NCI-H1930 (cell line): ENCODE measurements at regions not wholly inside any gene's neighbourhood (a gene's known extent, or its start where the extent isn't known, plus 50 kb on each side); places are given as distances from the start of the nearest gene placed in this dataset.
"Not testable (repeated sequence)": the region's sequence is repeated elsewhere in the genome, so short reads cannot be mapped to it uniquely, and the experiment has no call there.

Source experiments
- DNase-seq, 2 experiments: peaks; one replicate each; lab custom pipeline; 2025; lab: John Stamatoyannopoulos, UW

GRCh38 chr7:68833422-68833821, 764.9 kb upstream of the AUTS2 start:
- DNase-seq: no peak

GRCh38 chr7:68839014-68839413, 759.3 kb upstream of the AUTS2 start:
- no peak for DNase-seq

GRCh38 chr7:68840991-68841390, 757.3 kb upstream of the AUTS2 start:
- DNase-seq: no peak

- not testable (repeated sequence) for DNase-seq
Measured at GRCh38 chr7:68843985-68844384, 754.3 kb upstream of the AUTS2 start.

- no peak for DNase-seq
Measured at GRCh38 chr7:68846811-68847325, 751.4 kb upstream of the AUTS2 start.

GRCh38 chr7:68853254-68853653, 745.0 kb upstream of the AUTS2 start:
- no peak for DNase-seq

GRCh38 chr7:68857571-68857970, 740.7 kb upstream of the AUTS2 start:
- DNase-seq: no peak

- DNase-seq: no peak
Measured at GRCh38 chr7:68858497-68858896, 739.8 kb upstream of the AUTS2 start.

- no peak for DNase-seq
Measured at GRCh38 chr7:68861171-68861570, 737.1 kb upstream of the AUTS2 start.

GRCh38 chr7:68862261-68862660, 736.0 kb upstream of the AUTS2 start:
- no peak for DNase-seq

- DNase-seq: no peak
Measured at GRCh38 chr7:68862736-68863135, 735.5 kb upstream of the AUTS2 start.

GRCh38 chr7:68865351-68866199, 732.7 kb upstream of the AUTS2 start:
- DNase-seq: no peak

- DNase-seq: no peak
Measured at GRCh38 chr7:68866200-68866570, 732.1 kb upstream of the AUTS2 start.

- not testable (repeated sequence) for DNase-seq
Measured at GRCh38 chr7:68866721-68867120, 731.6 kb upstream of the AUTS2 start.

GRCh38 chr7:68868978-68869377, 729.3 kb upstream of the AUTS2 start:
- DNase-seq: no peak

GRCh38 chr7:68873616-68874015, 724.7 kb upstream of the AUTS2 start:
- no peak for DNase-seq

- DNase-seq: no peak
Measured at GRCh38 chr7:68875857-68876256, 722.4 kb upstream of the AUTS2 start.

GRCh38 chr7:68887116-68887515, 711.2 kb upstream of the AUTS2 start:
- not testable (repeated sequence) for DNase-seq

- peak in 1 of 2 experiments; percentile 13 for DNase-seq
Measured at GRCh38 chr7:68888971-68889385, 709.3 kb upstream of the AUTS2 start.

GRCh38 chr7:68892236-68892635, 706.0 kb upstream of the AUTS2 start:
- no peak for DNase-seq

- DNase-seq: no peak
Measured at GRCh38 chr7:68893411-68893810, 704.9 kb upstream of the AUTS2 start.

- DNase-seq: not testable (repeated sequence)
Measured at GRCh38 chr7:68899156-68899555, 699.1 kb upstream of the AUTS2 start.

GRCh38 chr7:68900096-68900495, 698.2 kb upstream of the AUTS2 start:
- DNase-seq: no peak

- DNase-seq: no peak
Measured at GRCh38 chr7:68904630-68905029, 693.6 kb upstream of the AUTS2 start.
